ENCODE measurements at regions not wholly inside any gene's neighbourhood (a gene's known extent, or its start where the extent isn't known, plus 50 kb on each side); places are given as distances from the start of the nearest gene placed in this dataset.

DNA sequence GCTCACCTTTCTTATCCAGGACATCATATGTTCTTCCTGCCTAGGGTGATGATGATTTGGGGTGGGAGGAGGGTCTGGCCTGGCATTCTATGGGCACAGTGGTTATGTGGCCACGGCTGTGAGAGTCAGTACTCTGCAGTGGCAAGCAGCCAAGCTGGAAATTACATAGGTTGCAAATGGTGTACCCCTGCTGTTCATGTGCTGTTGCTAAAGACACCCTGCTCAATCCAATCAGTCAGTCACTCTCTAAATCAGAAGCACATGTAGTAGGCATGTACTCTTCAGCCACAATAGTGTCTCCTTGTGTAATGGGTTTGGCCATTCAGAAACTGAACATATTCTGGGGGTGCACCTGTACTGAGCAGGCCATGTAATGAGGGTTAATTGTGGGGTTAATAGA lies 449.1 kb upstream of the ANKRD30A start:
- TF ChIP-seq CEBPB (IDR thresholded peaks at IDR 0.05), result no peak
- no peak for TF ChIP-seq CREB1 (IDR thresholded peaks at IDR 0.05; ENCODE audit: low read depth)
- TF ChIP-seq TEAD4 (IDR thresholded peaks at IDR 0.05), result no peak
- no peak for TF ChIP-seq TAF1 (IDR thresholded peaks at IDR 0.05; ENCODE audit: low read depth)
- TF ChIP-seq, protein P1, sequence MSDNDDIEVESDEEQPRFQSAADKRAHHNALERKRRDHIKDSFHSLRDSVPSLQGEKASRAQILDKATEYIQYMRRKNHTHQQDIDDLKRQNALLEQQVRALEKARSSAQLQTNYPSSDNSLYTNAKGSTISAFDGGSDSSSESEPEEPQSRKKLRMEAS (IDR thresholded peaks at IDR 0.05), result no peak

DNA sequence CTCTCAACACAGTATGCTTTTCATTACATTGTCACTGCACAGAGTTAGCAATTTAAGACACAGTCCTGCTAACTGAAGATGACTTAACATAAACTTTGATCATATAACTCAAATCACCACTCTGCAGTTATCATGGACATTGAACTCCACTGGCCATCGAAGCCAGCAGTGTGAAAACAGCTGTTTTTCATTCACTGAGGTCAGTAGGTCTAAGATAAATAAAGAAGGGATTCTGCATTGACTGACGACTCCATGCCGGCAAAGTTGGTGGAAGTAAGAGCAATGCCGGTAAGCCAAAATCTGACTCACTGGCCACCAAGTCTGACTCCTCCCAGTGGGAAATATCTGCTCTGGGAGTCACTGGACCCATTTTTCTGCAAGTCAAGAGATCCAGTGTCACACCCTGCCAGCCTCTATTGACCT lies 449.9 kb upstream of the ANKRD30A start:
- no peak for TF ChIP-seq EP300 (IDR thresholded peaks at IDR 0.05; ENCODE audit: borderline replicate concordance)

DNA sequence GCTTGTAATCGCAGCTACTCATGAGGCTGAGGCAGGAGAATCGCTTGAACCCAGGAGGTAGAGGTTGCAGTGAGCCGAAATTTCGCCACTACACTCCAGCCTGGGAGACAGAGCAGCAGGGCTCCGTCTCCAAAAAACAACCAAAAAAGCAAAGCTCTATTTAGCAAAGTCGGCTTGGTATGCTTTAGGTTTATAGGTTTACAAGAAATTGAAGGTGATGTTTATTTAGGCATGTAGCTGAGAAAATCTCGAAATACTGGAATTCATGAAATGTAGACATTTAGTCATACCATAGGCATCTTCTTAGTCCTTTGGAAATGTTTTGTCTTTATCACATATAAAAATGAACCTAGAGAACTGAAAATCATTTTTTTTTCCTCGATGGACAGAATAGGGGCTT lies 453.8 kb upstream of the ANKRD30A start:
- TF ChIP-seq ZBTB7A (IDR thresholded peaks at IDR 0.05; ENCODE audit: low read depth), result no peak
- no peak for TF ChIP-seq CEBPB (IDR thresholded peaks at IDR 0.05)
- TF ChIP-seq CREB1 (IDR thresholded peaks at IDR 0.05; ENCODE audit: low read depth), result no peak
- no peak for TF ChIP-seq TAF1 (IDR thresholded peaks at IDR 0.05; ENCODE audit: low read depth)
- no peak for TF ChIP-seq TEAD4 (IDR thresholded peaks at IDR 0.05)
- TF ChIP-seq RAD21 (IDR thresholded peaks at IDR 0.05; ENCODE audit: low read depth), result no peak
- TF ChIP-seq, protein P1 (IDR thresholded peaks at IDR 0.05), result no peak
- no peak for TF ChIP-seq TCF12 (IDR thresholded peaks at IDR 0.05; ENCODE audit: low read depth)
- TF ChIP-seq, protein P2, sequence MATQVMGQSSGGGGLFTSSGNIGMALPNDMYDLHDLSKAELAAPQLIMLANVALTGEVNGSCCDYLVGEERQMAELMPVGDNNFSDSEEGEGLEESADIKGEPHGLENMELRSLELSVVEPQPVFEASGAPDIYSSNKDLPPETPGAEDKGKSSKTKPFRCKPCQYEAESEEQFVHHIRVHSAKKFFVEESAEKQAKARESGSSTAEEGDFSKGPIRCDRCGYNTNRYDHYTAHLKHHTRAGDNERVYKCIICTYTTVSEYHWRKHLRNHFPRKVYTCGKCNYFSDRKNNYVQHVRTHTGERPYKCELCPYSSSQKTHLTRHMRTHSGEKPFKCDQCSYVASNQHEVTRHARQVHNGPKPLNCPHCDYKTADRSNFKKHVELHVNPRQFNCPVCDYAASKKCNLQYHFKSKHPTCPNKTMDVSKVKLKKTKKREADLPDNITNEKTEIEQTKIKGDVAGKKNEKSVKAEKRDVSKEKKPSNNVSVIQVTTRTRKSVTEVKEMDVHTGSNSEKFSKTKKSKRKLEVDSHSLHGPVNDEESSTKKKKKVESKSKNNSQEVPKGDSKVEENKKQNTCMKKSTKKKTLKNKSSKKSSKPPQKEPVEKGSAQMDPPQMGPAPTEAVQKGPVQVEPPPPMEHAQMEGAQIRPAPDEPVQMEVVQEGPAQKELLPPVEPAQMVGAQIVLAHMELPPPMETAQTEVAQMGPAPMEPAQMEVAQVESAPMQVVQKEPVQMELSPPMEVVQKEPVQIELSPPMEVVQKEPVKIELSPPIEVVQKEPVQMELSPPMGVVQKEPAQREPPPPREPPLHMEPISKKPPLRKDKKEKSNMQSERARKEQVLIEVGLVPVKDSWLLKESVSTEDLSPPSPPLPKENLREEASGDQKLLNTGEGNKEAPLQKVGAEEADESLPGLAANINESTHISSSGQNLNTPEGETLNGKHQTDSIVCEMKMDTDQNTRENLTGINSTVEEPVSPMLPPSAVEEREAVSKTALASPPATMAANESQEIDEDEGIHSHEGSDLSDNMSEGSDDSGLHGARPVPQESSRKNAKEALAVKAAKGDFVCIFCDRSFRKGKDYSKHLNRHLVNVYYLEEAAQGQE (IDR thresholded peaks at IDR 0.05; ENCODE audit: low read depth), result no peak
- no peak for TF ChIP-seq EGR1 (IDR thresholded peaks at IDR 0.05)
- TF ChIP-seq EP300 (IDR thresholded peaks at IDR 0.05; ENCODE audit: borderline replicate concordance), result no peak
- no peak for TF ChIP-seq FOXM1 (IDR thresholded peaks at IDR 0.05; ENCODE audit: borderline replicate concordance, low read depth)
- TF ChIP-seq, protein P3, sequence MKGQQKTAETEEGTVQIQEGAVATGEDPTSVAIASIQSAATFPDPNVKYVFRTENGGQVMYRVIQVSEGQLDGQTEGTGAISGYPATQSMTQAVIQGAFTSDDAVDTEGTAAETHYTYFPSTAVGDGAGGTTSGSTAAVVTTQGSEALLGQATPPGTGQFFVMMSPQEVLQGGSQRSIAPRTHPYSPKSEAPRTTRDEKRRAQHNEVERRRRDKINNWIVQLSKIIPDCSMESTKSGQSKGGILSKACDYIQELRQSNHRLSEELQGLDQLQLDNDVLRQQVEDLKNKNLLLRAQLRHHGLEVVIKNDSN (IDR thresholded peaks at IDR 0.05), result no peak
- no peak for TF ChIP-seq YY1 (IDR thresholded peaks at IDR 0.05; ENCODE audit: low read depth)
- no peak for TF ChIP-seq NFIC (IDR thresholded peaks at IDR 0.05)

DNA sequence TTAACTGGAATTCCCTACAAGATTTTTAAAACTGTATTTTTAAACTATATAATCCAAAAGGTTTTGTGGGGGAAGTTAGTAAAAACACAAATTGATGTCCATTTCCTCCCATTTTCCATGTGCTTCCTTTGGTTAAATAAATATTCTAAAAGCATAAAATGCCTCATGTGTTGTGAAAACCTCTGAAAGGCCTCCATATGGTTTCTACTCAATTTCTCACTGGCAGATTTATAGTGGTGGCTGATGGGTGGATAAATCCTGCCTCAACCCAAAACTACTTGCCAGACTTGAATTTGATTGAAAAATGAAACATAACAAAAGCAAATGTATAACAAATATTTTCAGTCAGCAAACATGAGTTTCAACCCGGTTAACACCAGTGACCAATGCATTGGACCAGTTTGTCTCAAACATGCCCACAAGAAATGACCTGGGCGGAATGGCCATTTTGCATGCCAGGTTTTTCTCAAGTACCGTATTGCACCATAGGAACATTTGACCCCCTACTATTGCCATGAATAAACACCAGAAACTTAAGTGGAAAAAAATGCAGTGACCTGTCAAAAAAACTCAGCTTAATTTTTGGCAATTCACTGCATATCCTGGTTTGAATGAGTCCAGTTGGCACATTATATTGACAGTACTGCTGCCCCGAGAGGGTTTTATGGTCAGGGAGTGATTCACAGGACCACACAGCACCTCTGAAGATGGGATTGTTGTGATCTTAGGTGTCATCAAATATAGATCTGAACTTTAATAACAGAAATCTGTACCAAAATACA lies 454.6 kb upstream of the ANKRD30A start:
- TF ChIP-seq, protein P3 (IDR thresholded peaks at IDR 0.05), result no peak
- TF ChIP-seq TAF1 (IDR thresholded peaks at IDR 0.05; ENCODE audit: low read depth) (no peak), TCF12 (IDR thresholded peaks at IDR 0.05; ENCODE audit: low read depth) (no peak), RAD21 (IDR thresholded peaks at IDR 0.05; ENCODE audit: low read depth) (no peak), TEAD4 (IDR thresholded peaks at IDR 0.05) (no peak), ZBTB7A (IDR thresholded peaks at IDR 0.05; ENCODE audit: low read depth) (no peak), NFIC (IDR thresholded peaks at IDR 0.05) (no peak), EGR1 (IDR thresholded peaks at IDR 0.05) (no peak), CREB1 (IDR thresholded peaks at IDR 0.05; ENCODE audit: low read depth) (no peak), YY1 (IDR thresholded peaks at IDR 0.05; ENCODE audit: low read depth) (no peak), CEBPB (IDR thresholded peaks at IDR 0.05) (no peak), EP300 (IDR thresholded peaks at IDR 0.05; ENCODE audit: borderline replicate concordance) (no peak), FOXM1 (IDR thresholded peaks at IDR 0.05; ENCODE audit: borderline replicate concordance, low read depth) (no peak)
- TF ChIP-seq, protein P2 (IDR thresholded peaks at IDR 0.05; ENCODE audit: low read depth), result no peak
- TF ChIP-seq, protein P1 (IDR thresholded peaks at IDR 0.05), result no peak

DNA sequence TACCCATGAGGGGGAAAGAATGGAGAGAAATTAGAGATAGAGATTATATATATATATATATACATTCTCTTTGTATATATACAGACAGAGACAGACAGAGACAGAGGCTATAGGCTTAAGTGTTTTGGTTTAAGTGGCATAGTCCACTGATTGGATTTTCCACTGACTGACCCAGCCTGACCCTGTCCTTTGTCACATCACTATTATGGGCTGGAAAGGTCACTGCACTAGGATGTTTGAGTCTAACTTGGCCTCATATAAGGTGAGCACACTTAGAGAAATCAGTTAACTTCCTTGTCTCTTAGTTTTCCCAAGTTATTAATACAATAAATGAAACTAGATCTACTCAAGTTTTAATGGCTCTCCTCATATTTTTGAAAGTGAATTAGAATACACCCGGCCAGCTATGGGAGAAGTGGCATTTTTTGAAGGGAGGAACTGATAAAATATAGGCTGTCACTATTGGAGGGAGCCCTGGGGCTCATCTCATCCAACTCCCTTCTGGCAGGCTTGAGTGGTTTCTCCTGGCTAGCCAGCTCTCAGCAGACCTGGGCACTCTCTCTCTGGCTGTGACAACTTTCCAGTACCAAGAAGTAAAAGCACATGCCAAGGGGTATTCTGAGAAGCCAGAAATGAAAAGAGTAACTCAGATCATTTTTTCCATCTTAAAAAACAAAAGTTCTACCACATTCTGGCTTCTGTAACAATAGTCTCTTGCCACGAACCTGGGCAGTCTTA lies 455.6 kb upstream of the ANKRD30A start:
- TF ChIP-seq, protein P2 (IDR thresholded peaks at IDR 0.05; ENCODE audit: low read depth), result no peak
- TF ChIP-seq ZBTB7A (IDR thresholded peaks at IDR 0.05; ENCODE audit: low read depth), result no peak
- no peak for TF ChIP-seq EGR1 (IDR thresholded peaks at IDR 0.05)
- TF ChIP-seq TEAD4 (IDR thresholded peaks at IDR 0.05), result no peak
- TF ChIP-seq, protein P3 (IDR thresholded peaks at IDR 0.05), result no peak
- TF ChIP-seq, protein P1 (IDR thresholded peaks at IDR 0.05), result no peak
- TF ChIP-seq TAF1 (IDR thresholded peaks at IDR 0.05; ENCODE audit: low read depth), result no peak
- no peak for TF ChIP-seq YY1 (IDR thresholded peaks at IDR 0.05; ENCODE audit: low read depth)
- no peak for TF ChIP-seq RAD21 (IDR thresholded peaks at IDR 0.05; ENCODE audit: low read depth)
- TF ChIP-seq CREB1 (IDR thresholded peaks at IDR 0.05; ENCODE audit: low read depth), result no peak
- TF ChIP-seq FOXM1 (IDR thresholded peaks at IDR 0.05; ENCODE audit: borderline replicate concordance, low read depth), result no peak
- TF ChIP-seq NFIC (IDR thresholded peaks at IDR 0.05), result no peak
- no peak for TF ChIP-seq CEBPB (IDR thresholded peaks at IDR 0.05)
- TF ChIP-seq EP300 (IDR thresholded peaks at IDR 0.05; ENCODE audit: borderline replicate concordance), result no peak
- TF ChIP-seq TCF12 (IDR thresholded peaks at IDR 0.05; ENCODE audit: low read depth), result no peak
